HG02610 (cell line): ENCODE measurements at regions not wholly inside any gene's neighbourhood (a gene's known extent, or its start where the extent isn't known, plus 50 kb on each side); places are given as distances from the start of the nearest gene placed in this dataset.

Experiments used
- ATAC-seq: cut with Tn5 transposase; IDR thresholded peaks from one replicate; pipeline ENCODE4 v1.9.1; 2021; ENCODE audit warnings: mild to moderate bottlenecking, moderate library complexity; ENCODE audit not compliant: unreplicated experiment

DNA sequence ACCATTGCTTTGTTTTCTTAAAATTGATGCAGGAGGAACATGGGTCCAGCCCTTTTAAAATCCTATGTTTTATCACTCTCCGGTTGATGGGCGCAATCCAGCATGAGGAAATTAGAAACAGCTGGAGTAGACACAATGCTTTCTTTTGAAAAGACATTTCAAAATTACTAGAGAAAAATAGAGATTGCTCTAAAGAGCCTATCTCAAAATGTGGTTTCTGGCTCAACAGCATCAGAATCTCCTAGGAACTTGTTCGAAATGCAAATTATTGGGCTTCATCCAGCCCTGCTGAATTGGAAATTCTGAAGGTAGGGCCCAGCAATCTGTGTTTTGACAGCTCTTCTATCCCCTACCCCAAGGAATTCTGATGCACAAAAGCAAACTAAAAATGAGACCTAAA is 190.8 kb upstream of the BMP2 start:
- no peak for ATAC-seq

DNA sequence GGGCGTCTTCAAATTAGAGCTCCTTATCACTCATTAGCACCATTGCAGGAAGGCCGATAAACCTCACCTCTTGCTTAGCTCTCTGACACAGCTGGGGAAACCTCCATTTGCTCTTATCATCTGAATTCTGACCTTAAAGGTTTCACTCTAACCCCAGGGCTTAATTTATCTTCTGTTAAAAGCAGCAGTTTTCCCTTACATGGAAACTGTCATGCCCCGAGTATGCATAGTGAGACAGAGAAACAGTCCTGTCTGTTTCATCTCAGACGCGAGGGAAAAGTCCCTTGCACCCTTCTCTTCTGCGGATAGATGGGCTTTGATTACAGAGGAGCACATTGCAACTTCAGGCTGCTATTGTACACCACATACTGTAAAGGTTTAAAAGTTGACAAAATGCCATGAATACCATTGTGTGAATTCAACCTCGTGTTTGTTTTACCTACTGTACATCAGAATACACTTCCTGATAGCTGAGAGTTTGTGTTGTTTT is 191.5 kb upstream of the BMP2 start:
- ATAC-seq: peak; percentile 72

DNA sequence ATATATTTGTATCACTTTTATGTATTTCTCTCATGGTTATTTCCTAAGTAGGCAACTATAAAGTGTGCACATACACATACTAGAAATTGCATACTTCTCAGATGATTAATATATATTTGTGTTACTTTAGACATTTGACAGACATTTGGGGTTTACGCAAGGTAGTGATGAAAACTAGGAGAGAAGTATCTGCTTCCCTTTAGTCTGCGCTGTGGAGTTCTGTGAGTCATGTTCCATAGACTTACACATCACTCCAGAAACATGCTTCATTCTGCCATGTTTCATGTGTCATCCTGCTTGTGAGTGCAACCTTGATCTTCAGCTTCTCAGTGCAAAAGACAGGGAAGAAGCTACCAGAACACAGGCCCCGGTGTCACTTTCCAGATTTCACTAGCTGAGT is 200.7 kb upstream of the BMP2 start:
- no peak for ATAC-seq

DNA sequence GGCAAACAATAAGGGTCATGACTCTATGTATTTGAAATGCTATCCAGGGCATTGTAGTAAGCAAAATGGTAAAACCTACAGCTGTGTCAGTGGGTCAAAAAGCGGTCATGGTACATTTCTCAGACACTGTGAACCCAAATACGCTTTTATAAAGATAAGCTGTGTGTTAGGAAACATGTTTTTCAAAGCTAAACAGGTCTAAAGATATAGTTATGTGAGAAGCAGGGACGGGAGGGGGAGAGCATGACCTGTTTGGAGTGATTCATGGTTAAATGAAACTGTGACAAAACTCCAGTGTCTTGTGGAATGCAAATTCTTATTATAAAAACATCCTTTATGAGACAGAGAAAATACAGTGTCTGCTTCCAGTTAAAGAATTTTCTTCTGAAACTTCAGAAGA is 205.4 kb upstream of the BMP2 start:
- no peak for ATAC-seq

DNA sequence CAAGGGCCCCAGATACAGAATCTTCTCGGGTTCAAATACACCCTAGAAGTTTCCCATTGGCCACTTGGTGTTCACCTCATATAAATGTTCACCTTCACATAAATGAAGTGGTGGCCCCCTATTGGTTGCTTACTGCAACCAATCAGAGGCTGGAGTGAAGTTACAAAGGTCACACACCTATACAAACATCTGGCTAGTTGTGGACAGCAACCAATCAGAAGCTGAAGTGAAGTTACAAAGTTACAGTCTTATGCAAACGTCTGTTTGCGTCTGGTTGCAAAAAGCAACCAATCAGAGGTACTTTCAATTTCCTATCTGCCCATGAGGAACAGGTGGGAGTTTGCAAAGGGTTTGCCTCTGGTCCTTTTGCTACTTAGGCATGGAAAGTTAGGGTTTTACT is 206.5 kb upstream of the BMP2 start:
- no peak for ATAC-seq

DNA sequence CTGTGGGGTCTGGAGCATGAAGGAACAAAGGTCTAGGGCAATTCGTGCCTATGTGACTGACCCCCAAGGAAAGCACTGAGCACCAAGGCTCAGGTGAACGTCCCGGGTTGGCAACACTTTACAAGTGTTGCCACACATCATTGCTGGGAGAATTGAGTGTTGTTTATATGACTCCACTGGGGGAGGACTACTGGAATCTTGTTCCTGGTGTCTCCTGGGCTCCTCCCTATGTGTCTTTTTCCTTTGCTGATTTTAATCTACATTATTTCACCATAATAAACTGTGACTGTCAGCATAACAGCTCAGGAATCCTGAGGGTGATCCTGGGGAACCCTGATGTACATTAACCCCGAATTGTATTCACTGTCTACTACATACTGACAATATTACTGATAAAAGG is 207.7 kb upstream of the BMP2 start:
- no peak for ATAC-seq

- ATAC-seq: no peak
These were observed 209.1 kb upstream of the BMP2 start for GRCh38 chr20:6558341-6558740.

- ATAC-seq: no peak
These were observed 233.6 kb upstream of the BMP2 start for GRCh38 chr20:6533761-6534479.

GRCh38 chr20:6533351-6533750 is 234.1 kb upstream of the BMP2 start:
- no peak for ATAC-seq

- no peak for ATAC-seq
These were observed 236.6 kb upstream of the BMP2 start for GRCh38 chr20:6530779-6531315.

DNA sequence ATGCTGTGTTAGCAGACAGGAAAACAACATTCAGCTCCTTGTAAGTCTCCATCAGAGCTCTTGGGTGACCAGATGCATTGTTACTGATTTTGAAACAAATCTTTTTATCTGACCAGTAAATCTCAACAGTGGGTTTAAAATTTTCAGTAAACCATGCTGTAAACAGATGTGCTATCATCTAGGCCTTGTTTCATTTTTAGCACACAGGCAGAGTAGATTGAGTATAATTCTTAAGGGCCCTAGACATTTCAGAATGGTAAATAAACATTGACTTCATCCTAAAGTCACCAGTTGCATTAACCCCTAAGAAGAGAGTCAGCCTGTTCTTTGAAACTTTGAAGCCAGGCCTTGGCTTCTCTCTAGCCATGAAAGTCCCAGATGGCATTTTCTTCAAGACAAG is 237.2 kb upstream of the BMP2 start:
- no peak for ATAC-seq

- no peak for ATAC-seq
These were observed 241.8 kb upstream of the BMP2 start for GRCh38 chr20:6525447-6526303.

- no peak for ATAC-seq
These were observed 243.2 kb upstream of the BMP2 start for GRCh38 chr20:6524305-6524704.

GRCh38 chr20:6519556-6519955 is 247.9 kb upstream of the BMP2 start:
- ATAC-seq: no peak

- ATAC-seq: no peak
These were observed 252.2 kb upstream of the BMP2 start for GRCh38 chr20:6515261-6515660.

DNA sequence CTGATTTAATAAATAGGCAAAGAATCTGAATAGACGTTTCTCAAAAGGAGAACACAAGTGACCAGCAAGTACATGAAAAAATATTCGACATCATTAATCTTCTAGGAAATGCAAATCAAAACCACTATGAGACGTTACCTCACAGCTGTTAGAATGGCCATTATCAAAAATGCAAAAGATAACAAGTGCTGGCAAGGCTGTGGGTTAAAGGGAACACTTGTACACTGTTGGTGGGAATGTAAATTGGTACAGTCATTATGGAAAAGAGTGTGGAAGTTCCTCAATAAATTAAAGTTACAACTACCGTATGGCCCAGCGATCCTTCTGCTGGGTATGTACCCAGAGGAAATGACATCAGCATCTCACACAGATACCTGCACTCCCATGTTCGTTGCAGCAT is 253.9 kb upstream of the BMP2 start:
- no peak for ATAC-seq

GRCh38 chr20:6509374-6509773 is 258.1 kb upstream of the BMP2 start:
- ATAC-seq: no peak

DNA sequence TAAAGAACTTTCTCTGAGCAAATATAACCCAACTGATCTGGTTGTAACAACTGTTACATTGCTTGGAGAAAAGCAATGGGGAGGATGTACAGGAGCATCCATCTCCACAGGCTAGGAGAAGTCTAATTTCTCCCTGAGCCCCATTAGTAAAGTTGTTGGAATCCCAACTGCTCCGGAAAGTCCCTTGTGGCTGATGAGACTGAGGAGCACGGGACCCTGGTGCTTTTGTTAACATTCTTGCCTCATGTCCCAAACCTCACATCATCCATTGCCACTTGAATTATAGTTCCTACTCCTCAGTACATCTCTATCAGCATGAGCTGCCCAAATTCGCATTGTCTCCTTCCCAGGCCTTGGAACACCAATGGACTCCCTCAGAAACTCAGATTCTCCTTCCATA is 260.6 kb upstream of the BMP2 start:
- no peak for ATAC-seq

DNA sequence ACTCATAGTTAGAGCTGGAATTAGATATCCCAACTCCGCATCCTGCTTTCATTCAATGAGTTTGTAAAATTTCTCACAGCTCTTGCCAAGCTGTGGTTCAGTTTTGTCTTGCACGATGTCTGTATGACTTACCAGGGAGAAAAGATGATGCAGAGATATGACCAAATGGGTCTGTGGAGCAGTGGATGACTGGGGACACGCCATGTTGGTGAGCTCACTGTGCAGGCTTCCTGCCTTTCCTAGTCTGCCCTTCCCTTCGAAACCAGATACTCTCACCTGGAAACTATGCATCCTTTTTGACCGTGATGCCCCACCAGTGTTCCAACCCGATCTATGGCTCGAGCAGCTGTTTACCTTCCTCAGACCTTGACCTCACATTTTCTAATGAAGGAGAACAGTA is 262.7 kb upstream of the BMP2 start:
- ATAC-seq: no peak

DNA sequence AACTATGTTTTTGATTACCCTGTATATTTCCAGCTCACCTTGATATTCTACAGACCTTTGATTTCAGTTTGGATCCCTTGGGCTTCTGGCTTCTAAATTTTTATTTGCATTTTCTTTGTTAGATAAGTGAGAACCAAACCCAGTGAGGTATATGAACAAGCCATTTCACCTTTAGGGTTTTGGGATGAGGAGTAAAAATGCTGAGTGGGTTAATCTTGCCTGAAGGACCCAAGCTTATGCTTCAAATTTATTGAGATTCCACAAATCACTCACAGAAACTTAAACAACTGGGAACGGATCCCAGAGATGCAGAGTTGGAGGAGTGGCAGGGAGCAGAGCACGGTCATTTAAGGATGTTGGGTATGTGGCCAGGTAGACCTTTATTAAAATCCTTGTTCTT is 263.3 kb upstream of the BMP2 start:
- ATAC-seq: no peak

DNA sequence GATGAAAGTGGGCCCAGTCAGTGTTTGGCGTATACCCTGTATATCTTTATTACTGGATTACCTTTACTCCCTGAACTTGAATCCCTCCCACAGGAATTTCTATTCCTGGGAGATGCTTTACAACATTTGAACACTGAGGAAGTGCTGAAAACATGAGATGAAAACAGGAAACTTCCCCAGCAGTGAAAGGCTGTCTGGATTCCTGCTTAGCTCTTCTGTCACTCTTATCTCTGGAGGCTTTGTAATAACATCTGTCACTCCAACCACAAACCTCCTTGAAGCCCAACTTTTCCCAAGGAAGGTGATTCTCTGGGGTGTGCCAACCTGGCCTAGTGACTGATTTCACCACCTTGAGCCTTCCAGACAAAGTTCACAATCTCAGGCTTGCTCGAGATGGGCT is 264.5 kb upstream of the BMP2 start:
- no peak for ATAC-seq

GRCh38 chr20:6502219-6502618 is 265.3 kb upstream of the BMP2 start:
- no peak for ATAC-seq
